H1 (cell line): ENCODE measurements at regions not wholly inside any gene's neighbourhood (a gene's known extent, or its start where the extent isn't known, plus 50 kb on each side); places are given as distances from the start of the nearest gene placed in this dataset.

Experiments used
- CTCF ChIA-PET: fragments of 300-600 bp; sonication (Branson Sonifier 250); formaldehyde crosslinking; loops from one replicate; lab custom pipeline; 2021; ENCODE audit not compliant: partially characterized antibody; lab: Charles Lee
- POLR2A ChIA-PET: fragments of 300-600 bp; sonication (Branson Sonifier 250); formaldehyde crosslinking; loops from one replicate; lab custom pipeline; 2021; ENCODE audit warnings: inconsistent platforms; ENCODE audit not compliant: partially characterized antibody; lab: Charles Lee
- DNase-seq, 2 experiments: peaks; one replicate each; pipeline versions ENCODE4 v3.0.0 to v3.0.0-alpha.2; 2010 to 2022; ENCODE audit warnings: low spot score in 2 of 2, low read depth in 1 of 2, mixed read lengths in 1 of 2
- FAIRE-seq: peaks from 2 replicates; lab custom pipeline; 2011; peaks lifted over from hg19 to GRCh38; lab: Jason Lieb, UNC
- H2AFZ ChIP-seq: 2 replicates; pipeline ENCODE4 v1.8.1; 2012; ENCODE audit warnings: low read length, inconsistent platforms
- H2AK5ac ChIP-seq: 2 replicates; pipeline ENCODE4 v1.6.1; 2013; ENCODE audit warnings: low read depth, low read length
- H2BK120ac ChIP-seq: replicated peaks from 2 replicates; pipeline ENCODE3; 2013; ENCODE audit warnings: low read depth, low read length, inconsistent platforms
- H2BK12ac ChIP-seq: 2 replicates; pipeline ENCODE4 v1.6.1; 2013; ENCODE audit warnings: low read depth, low read length
- H2BK15ac ChIP-seq: 2 replicates; pipeline ENCODE4 v1.6.1; 2013; ENCODE audit warnings: low read length
- H2BK20ac ChIP-seq: 2 replicates; pipeline ENCODE4 v1.6.1; 2013; ENCODE audit warnings: low read length
- H2BK5ac ChIP-seq: 2 replicates; pipeline ENCODE4 v1.6.1; 2013; ENCODE audit warnings: low read depth, low read length
- H3K14ac ChIP-seq: 2 replicates; pipeline ENCODE4 v1.6.1; 2013; ENCODE audit warnings: inconsistent platforms; ENCODE audit not compliant: insufficient read length
- H3K18ac ChIP-seq: 2 replicates; pipeline ENCODE4 v1.6.1; 2013; ENCODE audit warnings: low read length; ENCODE audit errors: extremely low read depth
- H3K23ac ChIP-seq: 2 replicates; pipeline ENCODE4 v1.6.1; 2013; ENCODE audit warnings: inconsistent platforms; ENCODE audit not compliant: insufficient read length
- H3K23me2 ChIP-seq: 2 replicates; pipeline ENCODE4 v1.6.1; 2013; ENCODE audit warnings: low read depth, low read length
- H3K27ac ChIP-seq: 2 replicates; pipeline ENCODE4 v1.6.1; 2011; ENCODE audit warnings: low read depth, low read length, inconsistent platforms
- H3K27me3 ChIP-seq, 4 experiments: replicated peaks in 1 of 4; 1 replicate in 1 of 4; 2 replicates in 3 of 4; pipeline versions ENCODE4 v1.6.1 to v1.8.1; 2011 to 2013; ENCODE audit warnings: low read length in 3 of 4, mild to moderate bottlenecking in 3 of 4, inconsistent platforms in 2 of 4, mixed read lengths in 2 of 4, moderate library complexity in 1 of 4; ENCODE audit not compliant: control insufficient read depth in 3 of 4, insufficient read depth in 3 of 4; ENCODE audit errors: extremely low read depth in 1 of 4
- H3K36me3 ChIP-seq, 4 experiments: 2 replicates each; pipeline versions ENCODE4 v1.6.1 to v1.8.1; 2011 to 2013; ENCODE audit warnings: mild to moderate bottlenecking in 4 of 4, low read length in 3 of 4, moderate library complexity in 2 of 4, control low read depth in 1 of 4, inconsistent platforms in 1 of 4; ENCODE audit not compliant: insufficient read depth in 4 of 4, control insufficient read depth in 2 of 4
- H3K4ac ChIP-seq: replicated peaks from 2 replicates; pipeline ENCODE3; 2013; ENCODE audit warnings: low read length, low read depth, mixed read lengths, inconsistent platforms; ENCODE audit not compliant: insufficient read length
- H3K4me1 ChIP-seq, 4 experiments: replicated peaks in 1 of 4; 1 replicate in 1 of 4; 2 replicates in 3 of 4; pipeline versions ENCODE4 v1.6.1 to v1.8.1; 2011 to 2013; ENCODE audit warnings: low read length in 3 of 4, inconsistent platforms in 2 of 4, mixed read lengths in 1 of 4; ENCODE audit not compliant: insufficient read depth in 4 of 4, control insufficient read depth in 3 of 4
- H3K4me2 ChIP-seq, 2 experiments: 2 replicates each; pipeline versions ENCODE4 v1.6.1 to v1.8.1; 2011 to 2013; ENCODE audit warnings: low read depth in 2 of 2, low read length in 2 of 2, control low read depth in 1 of 2, inconsistent platforms in 1 of 2, mild to moderate bottlenecking in 1 of 2; ENCODE audit not compliant: insufficient read depth in 1 of 2
- H3K4me3 ChIP-seq, 4 experiments: fragments of 200-600, 300-600 bp in 1 of 4; sonication (generic), shearing (Covaris generic), sonication (Bioruptor Twin) in 1 of 4; 2 replicates each; pipeline versions ENCODE4 v1.5.1 to v1.8.1; 2011 to 2016; ENCODE audit warnings: low read length in 4 of 4, low read depth in 3 of 4, control low read depth in 2 of 4, inconsistent platforms in 2 of 4, mild to moderate bottlenecking in 2 of 4, mixed read lengths in 1 of 4, moderate library complexity in 1 of 4; ENCODE audit not compliant: insufficient read depth in 2 of 4; ENCODE audit errors: extremely low read depth in 1 of 4
- H3K56ac ChIP-seq: replicated peaks from 2 replicates; pipeline ENCODE3; 2013; ENCODE audit warnings: low read depth, mild to moderate bottlenecking, mixed read lengths, low read length, inconsistent platforms; ENCODE audit not compliant: insufficient read length
- H3K79me1 ChIP-seq: 2 replicates; pipeline ENCODE4 v1.6.1; 2013; ENCODE audit warnings: low read depth, low read length, control low read depth
- H3K79me2 ChIP-seq, 2 experiments: 2 replicates each; pipeline versions ENCODE4 v1.6.1 to v1.8.1; 2012 to 2013; ENCODE audit warnings: low read length in 2 of 2, mild to moderate bottlenecking in 2 of 2, inconsistent platforms in 1 of 2; ENCODE audit not compliant: insufficient read depth in 2 of 2, control insufficient read depth in 1 of 2
- H3K9ac ChIP-seq, 4 experiments: replicated peaks in 1 of 4; 1 replicate in 1 of 4; 2 replicates in 3 of 4; pipeline versions ENCODE4 v1.6.1 to v1.8.1; 2011 to 2013; ENCODE audit warnings: low read depth in 3 of 4, low read length in 3 of 4, control low read depth in 2 of 4, mild to moderate bottlenecking in 2 of 4, moderate library complexity in 2 of 4, inconsistent platforms in 1 of 4; ENCODE audit errors: extremely low read depth in 1 of 4
- H3K9me3 ChIP-seq, 2 experiments: 2 replicates each; pipeline versions ENCODE4 v1.6.1 to v1.8.1; 2012 to 2013; ENCODE audit warnings: mild to moderate bottlenecking in 2 of 2, moderate library complexity in 2 of 2, control low read depth in 1 of 2, inconsistent platforms in 1 of 2, low read depth in 1 of 2, low read length in 1 of 2, mixed read lengths in 1 of 2; ENCODE audit not compliant: insufficient read depth in 2 of 2
- H4K20me1 ChIP-seq, 2 experiments: replicated peaks in 1 of 2; 2 replicates each; pipeline versions ENCODE3 to v1.8.1; 2011 to 2013; ENCODE audit warnings: inconsistent platforms in 2 of 2, low read length in 2 of 2, mild to moderate bottlenecking in 1 of 2; ENCODE audit not compliant: insufficient read depth in 2 of 2, control insufficient read depth in 1 of 2
- H4K5ac ChIP-seq: 2 replicates; pipeline ENCODE4 v1.6.1; 2013; ENCODE audit warnings: low read length, low read depth, mixed read lengths, inconsistent platforms; ENCODE audit not compliant: insufficient read length
- H4K8ac ChIP-seq: 2 replicates; pipeline ENCODE4 v1.8.0; 2013; ENCODE audit warnings: mild to moderate bottlenecking, moderate library complexity, low read length, inconsistent platforms; ENCODE audit not compliant: insufficient read depth; ENCODE audit errors: extremely low read depth
- H4K91ac ChIP-seq: replicated peaks from 2 replicates; pipeline ENCODE3; 2013; ENCODE audit warnings: low read length, mixed read lengths, inconsistent platforms; ENCODE audit not compliant: insufficient read length
- BRCA1 ChIP-seq: IDR thresholded peaks from 2 replicates; pipeline ENCODE4 v1.6.1; 2012; ENCODE audit warnings: low read depth, low read length, improper control_type of control experiment
- GABPA ChIP-seq: IDR thresholded peaks from 2 replicates; pipeline ENCODE4 v1.6.1; 2011; ENCODE audit warnings: mild to moderate bottlenecking, low read length, moderate library complexity, borderline replicate concordance; ENCODE audit not compliant: insufficient read depth
- HDAC6 ChIP-seq: IDR thresholded peaks from one replicate; pipeline ENCODE4 v1.7.1; 2012; ENCODE audit warnings: low read depth, mild to moderate bottlenecking, inconsistent platforms, low read length, moderate library complexity
- RXRA ChIP-seq: IDR thresholded peaks from 2 replicates; pipeline ENCODE4 v1.6.1; 2011; ENCODE audit warnings: low read depth, mild to moderate bottlenecking, low read length, moderate library complexity; ENCODE audit not compliant: insufficient read depth
- SP2 ChIP-seq: IDR thresholded peaks from 2 replicates; pipeline ENCODE4 v1.6.1; 2012; ENCODE audit warnings: mild to moderate bottlenecking, low read length, inconsistent platforms
- TAF7 ChIP-seq: optimal IDR thresholded peaks from 2 replicates; pipeline ENCODE3; 2011; ENCODE audit warnings: low read depth, mild to moderate bottlenecking, inconsistent platforms, low read length, moderate library complexity, borderline replicate concordance
- whole genome bisulfite sequencing, 2 experiments: shearing (Covaris generic) in 1 of 2; methylation state at CpG; one replicate each; pipeline versions ENCODE4 v1.1.6 to v1.1.7; 2013 to 2015; ENCODE audit warnings: low lambda C conversion rate in 2 of 2, mixed read lengths in 2 of 2, inconsistent platforms in 1 of 2, low coverage in 1 of 2, missing lambda C conversion rate in 1 of 2; ENCODE audit not compliant: insufficient replicate concordance in 2 of 2, insufficient coverage in 1 of 2, insufficient read length in 1 of 2; ENCODE audit errors: extremely low coverage in 1 of 2, missing lambda C conversion rate in 1 of 2; 5-methylcytosine and 5-hydroxymethylcytosine counted together

DNA sequence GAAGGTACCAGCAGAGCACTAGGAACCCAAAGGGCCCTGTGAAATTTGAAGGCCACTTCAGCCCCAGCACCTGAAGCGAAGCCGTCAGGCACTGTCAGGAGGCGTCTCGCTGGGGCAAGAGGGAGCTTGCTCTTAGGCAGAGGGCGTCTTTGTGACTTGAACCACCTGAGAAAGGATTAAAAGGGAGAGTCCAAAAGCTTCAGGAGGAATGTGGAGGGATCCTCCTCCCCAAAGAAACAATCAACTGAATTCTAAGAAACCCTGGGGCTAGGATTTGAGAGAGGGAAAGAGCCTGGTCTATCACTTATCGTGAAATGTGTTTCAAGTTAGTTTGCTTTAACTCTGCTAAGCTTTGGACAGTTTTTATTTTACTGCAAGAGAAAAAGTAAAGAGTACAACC is 324.9 kb upstream of the SOX11 start:
- Histone ChIP-seq H3K9ac (no peak overlapping the region), H2BK5ac (no peak overlapping the region), H3K4me1 (peaks cover 0 to 8% (median 4%) of the 10 kb centered on the region in 4 experiments; a peak in 4 of 7 replicates), H3K36me3 (no peaks in the 10 kb centered on the region), H2AK5ac (no peak overlapping the region), H3K9me3 (no peaks in the 10 kb centered on the region), H3K4me2 (no peak overlapping the region), H3K27ac (no peak overlapping the region), H3K56ac (no peak overlapping the region), H3K23ac (no peak overlapping the region), H3K4me3 (no peak overlapping the region), H4K20me1 (no peaks in the 10 kb centered on the region), H3K23me2 (no peaks in the 10 kb centered on the region; the same call in 1 of the 2 replicates), H2BK15ac (no peak overlapping the region), H2BK20ac (no peak overlapping the region; the same call in 1 of the 2 replicates), H2AFZ (no peak overlapping the region), H3K79me1 (no peaks in the 10 kb centered on the region), H3K27me3 (no peaks in the 10 kb centered on the region), H3K4ac (no peak overlapping the region), H3K79me2 (no peaks in the 10 kb centered on the region), H4K91ac (no peak overlapping the region), H3K18ac (no peak overlapping the region), H4K8ac (no peak overlapping the region), H4K5ac (no peak overlapping the region), H3K14ac (no peak overlapping the region), H2BK12ac (no peak overlapping the region), H2BK120ac (no peak overlapping the region)
- DNase-seq, result no peak
- CTCF ChIA-PET, result interaction anchor here (0.7 to 2.5 kb wide), 7 partner anchors 8 to 605 kb away, joined by 3 to 11 read pairs (median 4); no protein-coding TSS in a partner anchor
- 92% methylated on average over 6 of the region's 6 CpGs; no CpG with 5 or more reads in 1 of the 2 experiments for WGBS, 2 experiments
- POLR2A ChIA-PET, result no interaction called here
- TF ChIP-seq TAF7, result no peak
- no peak for TF ChIP-seq RXRA
- TF ChIP-seq HDAC6, result no peak
- TF ChIP-seq GABPA, result no peak
- TF ChIP-seq SP2, result no peak
- TF ChIP-seq BRCA1, result no peak
- no peak for FAIRE-seq
